ENCODE measurements at regions not wholly inside any gene's neighbourhood (a gene's known extent, or its start where the extent isn't known, plus 50 kb on each side); places are given as distances from the start of the nearest gene placed in this dataset.

GRCh38 chr10:78974617-78975317 is 94.0 kb upstream of the ZMIZ1 start:
- peak in 3 of 6 experiments; percentile 7 to 37 (median 26) for DNase-seq

DNA sequence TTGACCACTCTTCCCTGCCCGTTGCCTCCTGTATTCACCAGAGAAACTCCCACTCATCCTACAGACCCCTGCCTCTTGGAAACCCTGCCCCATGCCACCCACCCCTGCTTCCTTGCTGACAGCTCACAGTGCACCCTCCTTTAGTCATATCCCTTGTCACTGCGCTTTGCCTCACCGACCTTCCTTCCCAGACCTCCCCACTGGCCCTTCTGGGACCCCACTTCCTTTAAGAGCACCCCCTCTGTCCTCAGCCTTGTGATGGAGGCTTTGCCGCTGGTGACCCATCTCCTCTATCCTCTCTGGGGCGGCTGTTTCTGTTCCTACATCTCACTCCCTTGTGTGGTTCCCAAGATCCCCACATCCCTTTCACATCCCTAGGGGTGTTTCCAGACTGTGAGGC is 92.8 kb upstream of the ZMIZ1 start:
- DNase-seq = no peak

DNA sequence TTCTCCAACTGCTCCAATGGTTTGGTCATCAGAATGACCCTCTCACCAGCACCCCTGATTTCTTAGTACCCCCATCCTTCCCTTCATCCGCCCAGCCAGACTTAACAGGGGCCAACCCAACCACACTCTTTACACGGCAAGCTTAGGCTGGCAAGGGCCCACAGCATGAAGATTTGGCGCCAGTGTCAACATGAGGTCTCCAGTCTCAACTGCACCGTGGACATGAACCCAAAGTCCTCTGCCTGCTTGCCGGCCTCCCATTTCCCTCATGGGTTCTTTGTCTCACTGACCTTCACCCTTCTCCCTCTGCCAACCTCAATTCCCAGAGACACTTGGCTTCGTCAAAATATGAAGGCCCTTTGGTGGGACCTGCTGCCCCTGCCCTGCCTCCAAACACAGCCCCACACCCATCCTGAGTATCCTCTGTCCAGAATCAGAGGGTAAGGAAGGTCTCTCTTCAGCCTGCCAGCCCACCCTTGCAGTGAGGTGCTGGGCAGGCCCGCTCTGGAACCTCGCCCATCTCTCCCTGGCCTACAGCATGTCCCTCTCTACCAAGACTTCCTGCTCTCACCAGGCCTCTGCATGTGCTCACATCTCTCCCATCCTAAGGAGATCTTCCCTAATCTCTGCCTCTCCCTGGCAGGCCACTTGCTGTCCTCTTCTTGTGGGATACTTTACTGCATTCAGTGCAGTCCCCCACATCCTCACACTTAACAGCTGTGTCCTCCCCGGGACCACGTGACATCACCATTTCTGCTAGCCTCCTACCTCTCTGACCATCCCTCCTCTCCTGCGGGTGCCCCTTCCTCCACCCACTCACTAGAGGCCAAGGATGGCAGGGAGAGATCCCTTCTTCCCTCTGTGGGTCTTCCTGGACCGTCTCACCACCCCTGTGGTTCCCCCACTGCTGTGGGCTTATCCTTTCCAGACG is 91.7 kb upstream of the ZMIZ1 start:
- DNase-seq = no peak

DNA sequence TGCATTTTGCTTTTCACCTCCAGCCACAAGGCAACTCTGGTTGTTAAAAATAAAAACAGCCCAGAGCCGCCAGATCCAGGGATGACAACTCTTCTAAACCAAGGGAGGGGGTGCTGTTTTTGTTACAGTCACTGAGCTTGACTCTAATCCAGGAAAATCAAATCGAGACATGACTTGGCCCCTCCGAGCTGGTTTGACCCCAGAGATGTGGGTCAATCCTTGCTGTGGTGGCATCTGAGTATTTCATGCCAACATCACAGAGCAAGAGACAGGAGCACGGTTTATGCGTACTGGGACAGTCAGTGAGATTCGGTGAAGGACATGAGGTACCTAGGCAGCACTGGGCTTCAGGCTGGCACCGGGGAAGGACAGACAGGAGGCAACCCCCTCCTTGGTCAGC is 88.8 kb upstream of the ZMIZ1 start:
- no peak for DNase-seq

DNA sequence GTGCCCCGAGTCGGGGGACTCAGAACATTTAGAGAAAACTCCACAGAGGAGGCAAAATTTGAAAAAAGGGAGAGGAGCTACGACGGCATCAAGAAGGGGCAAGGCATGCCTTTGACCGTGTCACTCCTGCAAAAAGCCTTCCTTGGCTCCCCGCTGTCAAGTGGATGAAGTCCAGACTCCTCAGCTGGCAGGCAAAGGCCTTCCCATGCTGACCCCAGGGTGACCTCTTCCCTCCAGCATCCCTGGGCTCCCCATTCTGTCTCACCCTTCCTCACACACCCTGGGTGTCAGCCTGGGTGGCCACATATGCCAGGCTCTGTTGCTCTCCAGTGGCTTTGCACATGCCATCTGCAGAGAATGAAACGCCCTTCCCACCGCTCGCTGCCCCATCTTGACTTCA is 88.4 kb upstream of the ZMIZ1 start:
- no peak for DNase-seq

DNA sequence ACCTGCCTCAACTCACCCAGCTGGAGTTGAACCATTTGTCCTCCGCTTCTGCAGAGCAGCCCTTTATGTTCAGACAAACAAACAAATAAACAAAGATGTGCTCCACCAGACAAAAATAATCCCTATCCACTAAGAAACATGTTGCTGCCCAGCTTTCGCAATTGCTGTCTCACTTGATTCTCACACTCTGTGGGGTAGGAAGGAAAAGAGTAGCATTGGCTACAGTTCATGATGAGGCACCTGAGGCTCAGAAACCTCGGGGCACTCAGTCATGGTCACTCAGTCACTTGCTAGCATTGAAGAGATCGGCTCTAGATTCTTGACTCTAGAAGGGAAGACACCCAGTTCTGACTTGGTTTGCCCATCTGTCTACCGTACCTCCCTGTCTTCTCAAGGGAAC is 88.0 kb upstream of the ZMIZ1 start:
- no peak for DNase-seq

- no peak for DNase-seq
These were observed 87.4 kb upstream of the ZMIZ1 start for GRCh38 chr10:78981257-78981969.

- no peak for DNase-seq
These were observed 86.8 kb upstream of the ZMIZ1 start for GRCh38 chr10:78981970-78982281.

DNA sequence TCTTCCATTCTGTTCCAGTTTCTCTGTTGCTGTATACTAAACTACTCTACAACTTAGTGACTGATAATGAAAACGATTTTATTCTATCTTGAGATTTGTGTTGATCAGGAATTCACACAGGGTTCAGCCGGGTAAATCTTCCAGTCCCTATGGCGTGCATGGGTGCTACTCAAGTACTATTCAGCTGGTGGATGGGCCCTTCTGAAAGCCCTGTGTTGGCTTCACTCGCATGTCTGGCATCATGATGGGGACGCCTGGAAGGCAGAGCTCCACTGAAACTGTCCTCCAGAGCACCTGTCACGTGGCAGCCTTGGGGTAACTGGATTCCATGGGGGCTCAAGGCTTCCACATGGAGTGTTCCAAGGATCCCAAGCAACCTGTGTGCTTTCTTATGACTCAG is 86.0 kb upstream of the ZMIZ1 start:
- DNase-seq = no peak

DNA sequence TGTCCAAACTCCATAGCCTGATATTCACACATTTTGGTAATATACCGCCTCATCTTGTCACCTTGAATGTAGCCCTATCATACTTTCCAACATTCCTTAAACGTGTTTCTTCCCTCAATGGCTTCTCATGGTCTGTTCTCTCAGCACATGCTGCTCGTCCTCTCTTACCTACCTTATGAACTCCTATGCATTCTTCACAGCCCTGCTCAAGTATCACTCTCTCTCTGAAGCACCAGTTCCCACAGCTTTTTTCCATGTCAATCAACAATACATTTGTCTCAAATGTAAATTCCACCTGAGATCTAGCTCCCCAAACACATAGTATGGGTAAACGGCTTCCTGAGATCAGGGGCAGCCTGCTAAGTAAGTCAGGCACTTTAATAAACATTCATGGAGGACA is 85.2 kb upstream of the ZMIZ1 start:
- no peak for DNase-seq

GRCh38 chr10:78985973-78986818 is 82.6 kb upstream of the ZMIZ1 start:
- no peak for DNase-seq

GRCh38 chr10:78991187-78991586 is 77.6 kb upstream of the ZMIZ1 start:
- DNase-seq = no peak

GRCh38 chr10:78992333-78992732 is 76.4 kb upstream of the ZMIZ1 start:
- peak in 2 of 6 experiments; percentile 8 for DNase-seq

DNA sequence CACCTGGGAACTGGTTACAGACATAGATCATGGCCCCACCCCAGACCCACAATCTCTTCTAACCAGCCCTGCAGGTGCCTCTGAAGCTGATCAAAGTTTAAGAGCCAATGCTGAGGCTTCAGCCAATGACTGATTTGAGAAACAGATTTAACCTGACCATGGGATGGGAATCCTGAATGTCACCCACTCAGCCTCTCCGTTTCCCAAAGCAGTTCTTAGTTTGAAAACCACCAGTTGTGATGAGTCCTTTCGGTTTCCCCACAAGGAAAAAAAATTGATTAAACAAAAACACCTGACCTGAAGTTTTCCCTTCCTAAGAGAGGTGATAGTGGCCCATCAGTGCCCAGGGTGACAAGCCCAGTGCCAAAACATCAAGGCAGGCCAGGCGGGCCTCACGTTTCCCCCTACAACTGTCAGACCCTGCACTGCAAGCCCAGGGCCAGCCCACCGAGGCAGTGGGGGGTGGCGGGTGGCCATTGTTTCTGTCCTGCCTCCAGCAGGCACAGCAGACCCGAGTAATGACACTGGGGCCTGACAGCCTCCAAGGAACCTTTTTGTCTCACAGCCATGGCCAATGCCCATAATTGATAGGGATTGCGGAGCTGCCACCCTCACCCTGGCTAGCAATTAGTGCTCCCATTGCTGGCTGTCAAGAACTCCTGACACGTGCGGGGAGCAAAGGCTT is 75.4 kb upstream of the ZMIZ1 start:
- DNase-seq = no peak

GRCh38 chr10:78995987-78996791 is 72.6 kb upstream of the ZMIZ1 start:
- DNase-seq = no peak

DNA sequence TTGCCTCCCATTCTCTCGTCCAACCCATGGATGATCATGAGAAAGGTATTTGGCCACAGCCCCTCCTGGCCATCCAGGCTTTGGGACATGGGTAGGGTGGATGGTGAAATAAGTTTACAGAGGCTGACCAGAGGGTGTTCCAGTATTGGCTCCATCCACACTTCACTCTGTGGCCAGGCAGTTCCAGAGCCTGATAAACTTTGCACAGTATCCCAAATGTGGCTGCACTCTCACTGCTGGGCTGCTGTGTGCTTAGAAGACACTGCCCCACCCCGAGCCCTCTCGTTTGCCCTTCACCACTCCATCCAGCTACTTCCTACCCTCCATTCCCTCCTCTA is 72.0 kb upstream of the ZMIZ1 start:
- DNase-seq = no peak

DNA sequence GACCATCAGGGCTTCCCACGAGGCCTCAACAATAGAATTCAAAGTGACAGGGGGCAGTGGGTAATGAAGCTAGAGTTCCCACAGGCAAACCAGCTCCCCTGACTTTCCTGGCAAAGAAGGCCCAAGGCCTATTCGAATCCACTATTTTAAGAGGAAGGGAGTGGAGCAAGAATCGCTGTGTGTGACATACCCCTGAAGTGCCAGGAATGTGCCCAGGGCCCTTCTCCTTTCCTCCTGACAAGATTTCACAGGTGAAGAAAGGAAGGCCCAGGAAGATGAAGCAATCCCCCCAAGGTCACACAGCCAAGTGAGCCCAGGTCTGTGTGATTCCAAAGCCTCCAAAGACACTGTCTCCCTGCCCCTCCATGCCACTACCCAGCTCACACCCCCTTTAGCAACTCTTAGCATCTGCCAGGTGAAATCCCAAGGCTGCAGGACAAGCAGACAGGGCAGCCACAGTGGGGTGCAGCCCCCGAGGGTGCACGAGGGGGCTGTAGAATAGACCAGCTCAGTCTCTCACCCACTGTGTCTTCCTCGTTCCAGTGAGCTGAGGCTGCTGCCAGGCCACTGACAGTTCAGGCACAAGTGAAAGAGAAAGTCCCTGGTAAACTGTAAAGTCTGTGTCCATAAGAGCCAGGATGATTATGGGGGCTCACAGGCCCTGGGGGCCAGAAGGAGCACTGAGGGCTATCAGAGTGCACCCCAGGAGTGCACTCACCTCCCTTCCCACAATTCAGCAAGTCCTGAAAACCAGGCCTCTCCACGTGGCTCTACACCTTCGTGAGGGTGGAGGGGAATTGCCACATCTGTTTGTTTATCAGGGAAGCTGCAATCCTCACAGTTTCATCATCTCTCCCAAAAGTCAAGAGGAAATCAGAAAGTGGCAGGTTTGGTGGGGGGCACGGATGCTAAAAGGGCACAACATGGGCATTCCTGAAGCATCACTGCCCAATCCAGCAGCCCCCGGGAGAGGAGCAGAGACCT is 70.8 kb upstream of the ZMIZ1 start:
- no peak for DNase-seq

- DNase-seq = no peak
These were observed 67.5 kb upstream of the ZMIZ1 start for GRCh38 chr10:79001082-79001885.

- no peak for DNase-seq
These were observed 66.4 kb upstream of the ZMIZ1 start for GRCh38 chr10:79002336-79002735.
